ENCODE measurements at regions not wholly inside any gene's neighbourhood (a gene's known extent, or its start where the extent isn't known, plus 50 kb on each side); places are given as distances from the start of the nearest gene placed in this dataset.

DNA sequence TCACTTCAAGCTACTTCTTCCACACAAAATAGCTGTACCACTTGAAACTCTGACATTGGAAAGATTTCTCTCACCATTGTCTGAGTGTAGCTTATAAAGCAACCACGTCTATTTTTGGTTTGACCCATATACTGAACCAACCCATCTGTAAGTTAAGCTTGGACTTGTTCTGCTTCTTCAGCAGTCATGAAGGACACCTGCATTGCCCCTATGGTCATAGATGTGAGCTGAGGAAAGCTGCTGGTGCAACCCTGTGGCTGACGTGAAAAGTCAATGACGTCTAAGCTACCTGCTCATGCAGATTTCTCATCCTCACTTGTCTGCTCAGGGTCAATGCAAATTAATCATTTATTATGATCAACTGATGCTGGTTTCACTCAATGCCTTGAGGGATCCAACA is 417.4 kb downstream of the CETN3 start:
- TF ChIP-seq CTCF (IDR thresholded peaks at IDR 0.05; ENCODE audit: insufficient read depth, low read depth, low read length) (no peak), EZH2 (IDR thresholded peaks at IDR 0.05; ENCODE audit: insufficient read depth, low read length) (no peak)
